ENCODE measurements at regions not wholly inside any gene's neighbourhood (a gene's known extent, or its start where the extent isn't known, plus 50 kb on each side); places are given as distances from the start of the nearest gene placed in this dataset.

GRCh38 chr12:92064422-92064821, 81.2 kb downstream of the BTG1 start:
- no peak for TF ChIP-seq EZH2 (IDR thresholded peaks at IDR 0.05; ENCODE audit: low read depth)
- TF ChIP-seq CTCF (conservative IDR thresholded peaks at IDR 0.05): no peak

Measured in PC-9 (cell line).